Lower leg skin (tissue), 3 donors: ENCODE measurements at regions not wholly inside any gene's neighbourhood (a gene's known extent, or its start where the extent isn't known, plus 50 kb on each side); places are given as distances from the start of the nearest gene placed in this dataset.
"Not testable (repeated sequence)": the region's sequence is repeated elsewhere in the genome, so short reads cannot be mapped to it uniquely, and the experiment has no call there.

Experiments
- DNase-seq, 2 donors: peaks; one replicate each; pipeline ENCODE4 v3.0.0-alpha.2; 2019; ENCODE audit warnings: low spot score in 2 of 2
- H3K4me3 ChIP-seq: fragments of 200-600 bp; sonication (generic); 2 replicates; pipeline ENCODE4 v1.5.1; 2017; ENCODE audit warnings: mild to moderate bottlenecking, low read depth; ENCODE audit not compliant: poor library complexity, severe bottlenecking
- WGBS, 2 donors: methylation state at CpG; one replicate each; pipeline ENCODE4 v1.1.5; 2018; 5-methylcytosine and 5-hydroxymethylcytosine counted together
- intact Hi-C: fragments of 100-400 bp; cut with DNase I; formaldehyde crosslinking; loops from one replicate; pipeline ENCODE4 v1.15.0; 2023; ENCODE audit warnings: low total_unique reads

- DNase-seq: peak in 1 of 2 donors; percentile 76
- WGBS, 2 donors: 66 to 74% methylated on average over 11 to 13 of the region's 13 CpGs
- intact Hi-C loops, H3K4me3 ChIP-seq: not testable (repeated sequence)
These were observed 51.5 kb upstream of the MUC20 start for GRCh38 chr3:195669310-195669709.

GRCh38 chr3:195668131-195668766, 52.5 kb upstream of the MUC20 start:
- peak in 1 of 2 donors; percentile 68 for DNase-seq
- 85 to 87% methylated on average over 17 to 24 of the region's 24 CpGs for WGBS, 2 donors
- H3K4me3 ChIP-seq, intact Hi-C loops: not testable (repeated sequence)

- H3K4me3 ChIP-seq, intact Hi-C loops: not testable (repeated sequence)
- WGBS, 2 donors: 91 to 94% methylated on average over 19 of the region's 19 CpGs
- peak in 1 of 2 donors; percentile 84 for DNase-seq
These were observed 55.5 kb upstream of the MUC20 start for GRCh38 chr3:195665311-195665710.

- H3K4me3 ChIP-seq, intact Hi-C loops: not testable (repeated sequence)
- WGBS, 2 donors: 84 to 88% methylated on average over 11 to 12 of the region's 12 CpGs
- peak in 1 of 2 donors; percentile 64 for DNase-seq
These were observed 56.6 kb upstream of the MUC20 start for GRCh38 chr3:195664131-195664530.

GRCh38 chr3:195659136-195659533, 61.6 kb upstream of the MUC20 start:
- H3K4me3 ChIP-seq, intact Hi-C loops: not testable (repeated sequence)
- DNase-seq: peak in 1 of 2 donors; percentile 2
- WGBS, 2 donors: 33 to 70% methylated on average over 3 of the region's 7 CpGs

- 4 to 18% methylated on average over 3 of the region's 53 CpGs for WGBS, 2 donors
- DNase-seq: peak in 1 of 2 donors; percentile 85
- intact Hi-C loops: not testable (repeated sequence)
- H3K4me3 ChIP-seq: peak overlapping the region; percentile 82
These were observed 62.2 kb upstream of the MUC20 start for GRCh38 chr3:195658381-195659135.

GRCh38 chr3:195657475-195658372, 63.1 kb upstream of the MUC20 start:
- DNase-seq: peak; percentile 88 to 96
- WGBS, 2 donors: 3 to 21% methylated on average over 10 to 54 of the region's 99 CpGs
- intact Hi-C loops: not testable (repeated sequence)
- peak overlapping the region; percentile 82 for H3K4me3 ChIP-seq

- intact Hi-C loops, H3K4me3 ChIP-seq: not testable (repeated sequence)
- DNase-seq: peak in 1 of 2 donors; percentile 68
- WGBS, 2 donors: 83 to 87% methylated on average over 16 of the region's 16 CpGs
These were observed 64.7 kb upstream of the MUC20 start for GRCh38 chr3:195656091-195656490.

- H3K4me3 ChIP-seq, intact Hi-C loops: not testable (repeated sequence)
- peak in 1 of 2 donors; percentile 63 for DNase-seq
- 60 to 90% methylated on average over 1 of the region's 10 CpGs for WGBS, 2 donors
These were observed 66.0 kb upstream of the MUC20 start for GRCh38 chr3:195654746-195655145.

GRCh38 chr3:195654138-195654537, 66.6 kb upstream of the MUC20 start:
- intact Hi-C loops, H3K4me3 ChIP-seq: not testable (repeated sequence)
- WGBS, 2 donors: 75 to 80% methylated on average over 10 to 14 of the region's 15 CpGs
- DNase-seq: peak in 1 of 2 donors; percentile 82

GRCh38 chr3:195653641-195654040, 67.1 kb upstream of the MUC20 start:
- intact Hi-C loops, H3K4me3 ChIP-seq: not testable (repeated sequence)
- 9 to 10% methylated on average over 8 to 9 of the region's 14 CpGs for WGBS, 2 donors
- peak in 1 of 2 donors; percentile 58 for DNase-seq

- DNase-seq, H3K4me3 ChIP-seq, intact Hi-C loops: not testable (repeated sequence)
- 93 to 95% methylated on average over 17 to 19 of the region's 19 CpGs for WGBS, 2 donors
These were observed 64.4 kb upstream of the APOD start for GRCh38 chr3:195647912-195648702.

GRCh38 chr3:195645872-195646271, 62.1 kb upstream of the APOD start:
- H3K4me3 ChIP-seq, intact Hi-C loops: not testable (repeated sequence)
- 93 to 96% methylated on average over 7 to 8 of the region's 8 CpGs for WGBS, 2 donors
- DNase-seq: peak in 1 of 2 donors; percentile 25

GRCh38 chr3:195643245-195643644, 59.5 kb upstream of the APOD start:
- DNase-seq: peak in 1 of 2 donors; percentile 74
- WGBS, 2 donors: 77 to 80% methylated on average over 10 of the region's 11 CpGs
- H3K4me3 ChIP-seq, intact Hi-C loops: not testable (repeated sequence)
